ENCODE measurements at regions not wholly inside any gene's neighbourhood (a gene's known extent, or its start where the extent isn't known, plus 50 kb on each side); places are given as distances from the start of the nearest gene placed in this dataset.

- TF ChIP-seq, protein P1, sequence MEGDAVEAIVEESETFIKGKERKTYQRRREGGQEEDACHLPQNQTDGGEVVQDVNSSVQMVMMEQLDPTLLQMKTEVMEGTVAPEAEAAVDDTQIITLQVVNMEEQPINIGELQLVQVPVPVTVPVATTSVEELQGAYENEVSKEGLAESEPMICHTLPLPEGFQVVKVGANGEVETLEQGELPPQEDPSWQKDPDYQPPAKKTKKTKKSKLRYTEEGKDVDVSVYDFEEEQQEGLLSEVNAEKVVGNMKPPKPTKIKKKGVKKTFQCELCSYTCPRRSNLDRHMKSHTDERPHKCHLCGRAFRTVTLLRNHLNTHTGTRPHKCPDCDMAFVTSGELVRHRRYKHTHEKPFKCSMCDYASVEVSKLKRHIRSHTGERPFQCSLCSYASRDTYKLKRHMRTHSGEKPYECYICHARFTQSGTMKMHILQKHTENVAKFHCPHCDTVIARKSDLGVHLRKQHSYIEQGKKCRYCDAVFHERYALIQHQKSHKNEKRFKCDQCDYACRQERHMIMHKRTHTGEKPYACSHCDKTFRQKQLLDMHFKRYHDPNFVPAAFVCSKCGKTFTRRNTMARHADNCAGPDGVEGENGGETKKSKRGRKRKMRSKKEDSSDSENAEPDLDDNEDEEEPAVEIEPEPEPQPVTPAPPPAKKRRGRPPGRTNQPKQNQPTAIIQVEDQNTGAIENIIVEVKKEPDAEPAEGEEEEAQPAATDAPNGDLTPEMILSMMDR (IDR thresholded peaks at IDR 0.05): no peak
- no peak for TF ChIP-seq POLR2A (IDR thresholded peaks at IDR 0.05)
Observed at GRCh38 chr1:47511825-47512224, 74.0 kb downstream of the FOXD2 start.

Measured in esophagus squamous epithelium (tissue), 4 donors.